GM18907 (cell line): ENCODE measurements at regions not wholly inside any gene's neighbourhood (a gene's known extent, or its start where the extent isn't known, plus 50 kb on each side); places are given as distances from the start of the nearest gene placed in this dataset.
A peak's percentile ranks its signal among the peaks of the same experiment; 100 is the strongest.
"Not testable (repeated sequence)": the region's sequence is repeated elsewhere in the genome, so short reads cannot be mapped to it uniquely, and the experiment has no call there.

Experiments used
- ATAC-seq: cut with Tn5 transposase; IDR thresholded peaks from one replicate; pipeline ENCODE4 v1.9.1; 2021; ENCODE audit warnings: mild to moderate bottlenecking, moderate library complexity; ENCODE audit not compliant: unreplicated experiment

DNA sequence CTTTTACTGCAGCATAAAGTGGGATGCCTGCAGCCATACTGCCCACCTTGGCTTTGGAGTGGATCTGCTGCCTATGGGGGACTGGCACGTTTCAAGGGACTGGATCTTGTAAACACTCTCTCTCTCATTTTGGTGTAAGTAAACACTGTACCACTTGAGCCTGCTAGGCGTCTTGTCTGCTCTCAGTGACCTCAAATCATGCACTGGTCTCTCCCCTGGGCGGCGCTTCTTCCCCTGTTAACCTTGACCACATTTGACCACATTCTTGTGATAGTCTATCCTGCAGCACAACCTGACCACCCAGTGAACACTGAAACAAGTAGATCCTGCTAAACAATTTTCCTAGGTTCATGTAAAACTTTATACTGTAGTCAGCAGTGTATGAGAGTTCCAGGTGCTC, 82.6 kb upstream of the HNMT start:
- ATAC-seq: no peak

DNA sequence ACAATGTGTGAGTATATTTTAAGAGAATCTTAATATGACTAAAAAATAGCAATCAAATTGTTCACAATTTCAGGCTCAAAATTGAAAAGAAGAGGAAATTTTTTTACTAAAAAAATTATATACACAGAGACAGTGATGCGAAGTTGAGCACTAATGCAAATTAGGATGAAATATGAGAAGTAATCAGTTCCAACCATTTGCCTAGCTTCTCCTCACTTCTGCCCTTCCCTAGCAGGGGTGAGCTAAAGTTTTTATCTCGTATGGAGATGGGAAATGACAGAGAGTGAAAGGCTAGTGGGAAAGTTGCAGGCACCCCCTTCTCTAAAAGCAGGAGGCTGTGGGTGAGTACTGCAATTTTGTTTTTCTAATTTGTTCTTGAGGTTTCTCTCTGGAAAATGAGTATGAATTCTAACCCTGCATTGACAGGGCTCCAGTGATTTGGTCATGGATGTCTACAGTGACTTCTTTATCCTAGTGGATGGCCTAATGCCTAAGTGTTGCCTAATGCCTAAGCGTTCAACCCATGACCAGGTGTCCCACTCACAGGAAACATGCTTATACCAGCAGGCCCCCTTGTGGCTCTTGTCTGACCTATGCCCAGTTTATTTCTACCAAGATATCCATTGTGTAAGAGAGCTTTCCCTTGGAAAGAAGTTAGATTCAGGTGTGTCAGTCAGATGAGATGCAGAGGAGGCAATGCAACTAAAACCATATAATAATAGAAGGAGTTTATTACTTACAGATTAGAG, 78.0 kb upstream of the HNMT start:
- no peak for ATAC-seq

DNA sequence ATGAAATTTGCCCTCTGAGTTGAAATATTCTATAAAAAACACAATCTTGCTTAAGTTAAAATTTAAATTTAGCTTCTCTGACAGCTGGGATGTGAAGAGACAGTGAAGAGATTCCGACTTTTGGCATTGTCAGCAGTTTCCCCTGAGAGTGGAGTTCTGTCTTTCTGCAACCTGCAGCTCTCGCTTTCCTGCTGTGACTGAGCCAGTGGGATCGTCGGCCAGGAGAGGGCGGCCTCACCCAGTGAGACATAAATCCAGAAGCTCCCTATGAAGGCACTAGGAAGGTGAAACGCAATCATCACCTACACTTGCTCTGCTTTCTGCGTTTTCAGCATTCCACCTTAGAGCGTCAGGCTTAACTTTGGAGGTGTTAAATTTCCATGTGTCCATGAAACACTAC, 75.4 kb upstream of the HNMT start:
- no peak for ATAC-seq

DNA sequence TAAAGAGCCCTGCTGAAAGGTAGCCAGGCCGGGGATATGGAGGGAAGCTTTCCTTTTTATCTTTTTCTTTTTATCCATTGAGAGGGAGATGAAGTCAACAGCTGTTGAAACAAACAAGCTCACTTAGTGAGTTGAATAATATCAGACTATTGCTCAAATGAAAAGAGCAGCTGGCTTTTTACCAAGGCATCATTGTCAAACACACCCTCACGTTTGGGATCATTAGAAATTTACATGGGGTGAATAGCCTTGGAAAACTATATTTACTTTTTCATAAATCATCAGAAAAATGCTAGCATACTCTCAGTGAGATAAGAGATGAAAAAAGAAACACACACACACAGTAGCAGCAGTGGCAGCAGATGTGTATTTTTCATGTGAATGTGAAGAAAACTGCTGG, 71.5 kb upstream of the HNMT start:
- no peak for ATAC-seq

DNA sequence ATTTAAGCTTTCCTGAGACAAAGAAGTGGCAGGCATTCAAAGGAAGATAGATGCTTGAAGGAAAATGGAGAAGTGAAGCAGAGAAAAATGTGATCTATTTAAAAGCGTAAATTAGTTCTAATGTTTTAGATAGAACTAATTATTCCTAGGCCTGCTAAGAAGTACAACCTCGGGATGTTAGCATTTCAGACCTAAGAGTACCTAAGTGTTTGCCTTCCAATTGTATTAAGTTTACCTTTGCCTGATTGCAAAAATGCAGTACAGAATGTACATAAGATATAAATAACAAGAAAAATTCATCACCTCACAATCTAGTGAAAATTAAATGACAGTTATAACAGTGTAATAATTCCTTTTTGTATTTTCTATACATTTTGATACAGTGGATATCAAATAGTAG, 71.1 kb upstream of the HNMT start:
- ATAC-seq: no peak

DNA sequence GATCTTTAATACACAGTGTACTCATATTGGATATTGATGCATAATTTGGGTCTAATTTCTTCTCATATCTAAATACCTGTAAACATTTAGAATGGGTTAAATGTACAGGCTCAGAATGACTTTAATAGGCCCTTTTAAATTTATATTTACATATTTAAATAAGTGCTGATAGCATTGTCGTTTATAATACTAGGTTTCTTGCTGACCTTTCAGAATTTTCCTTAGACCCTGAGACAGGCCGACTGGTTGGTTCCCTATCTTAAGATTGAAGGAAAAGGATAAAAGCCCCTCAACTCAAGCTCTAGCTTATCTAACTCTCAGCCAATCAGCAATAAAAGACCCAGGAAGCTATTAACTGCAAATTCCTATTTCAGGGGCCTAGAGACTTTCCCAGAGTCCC, 67.8 kb upstream of the HNMT start:
- no peak for ATAC-seq

DNA sequence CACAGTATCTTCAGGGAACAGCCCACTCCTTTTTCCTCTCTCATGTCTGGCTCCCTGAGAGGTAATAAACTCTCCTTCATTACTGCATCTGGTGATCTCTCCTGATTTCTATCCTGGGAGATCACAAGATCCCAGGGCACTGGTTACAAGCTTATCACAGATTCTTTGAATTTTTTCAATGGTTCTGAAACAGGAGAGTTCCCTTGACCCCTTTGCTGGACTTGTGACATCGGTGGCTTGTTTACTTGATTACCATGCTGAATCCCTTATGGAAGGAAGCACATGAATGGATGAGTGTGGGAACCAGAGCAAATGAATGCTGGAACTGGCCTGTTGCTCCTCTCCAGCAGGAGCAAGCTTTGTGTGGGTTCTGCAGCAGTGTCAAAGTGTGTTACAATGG, 67.2 kb upstream of the HNMT start:
- no peak for ATAC-seq

DNA sequence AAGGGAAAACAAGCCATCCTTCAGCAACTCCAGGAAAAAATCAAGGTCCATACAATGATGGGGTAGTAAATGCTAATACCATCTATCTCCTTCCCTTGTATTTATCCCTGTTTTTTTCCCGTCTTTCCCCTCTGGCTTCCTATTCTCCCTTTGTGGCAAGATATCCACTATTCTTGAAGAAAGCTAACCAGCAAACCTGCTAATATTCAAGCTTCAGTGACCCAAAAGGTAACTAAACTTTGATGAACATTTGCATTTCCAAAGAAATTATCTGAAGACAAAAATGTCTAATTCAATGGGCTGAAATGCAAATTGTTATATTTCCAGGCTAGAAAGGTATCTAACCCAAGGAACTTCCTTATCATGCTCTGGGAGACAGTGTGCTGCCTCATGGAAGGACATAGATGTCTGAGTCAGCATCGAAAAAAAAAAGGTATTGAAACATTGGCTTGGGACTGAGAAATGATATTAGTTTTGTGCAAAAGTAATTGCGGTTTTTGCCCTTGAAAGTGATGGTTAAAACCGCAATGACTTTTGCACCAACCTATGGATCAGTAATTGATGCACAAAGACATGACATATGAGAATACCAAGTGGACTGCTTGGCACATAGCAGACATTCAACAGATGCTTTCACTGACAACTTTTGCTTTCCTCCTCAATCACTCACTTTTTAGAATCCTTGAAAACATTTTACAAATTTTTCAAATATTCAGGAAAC, 63.7 kb upstream of the HNMT start:
- ATAC-seq: no peak

DNA sequence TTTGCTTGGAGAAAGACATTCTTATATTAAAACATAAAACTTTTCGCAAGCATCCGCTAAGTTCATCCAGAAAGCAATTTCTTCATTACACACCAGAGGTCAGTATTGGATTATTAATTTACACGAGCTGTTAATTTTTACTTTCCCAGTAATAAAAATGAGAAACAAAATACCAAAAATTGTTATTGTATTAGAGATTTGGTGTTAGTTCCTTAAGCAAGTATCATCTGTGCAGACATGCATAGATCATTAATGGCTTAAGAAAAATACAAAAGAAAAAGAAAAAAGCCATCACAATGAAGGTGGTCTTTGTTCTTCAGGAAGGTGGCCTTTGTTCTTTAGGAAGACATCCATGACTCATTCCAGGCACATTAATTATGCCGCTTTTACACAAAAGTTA, 53.6 kb upstream of the HNMT start:
- ATAC-seq: no peak

DNA sequence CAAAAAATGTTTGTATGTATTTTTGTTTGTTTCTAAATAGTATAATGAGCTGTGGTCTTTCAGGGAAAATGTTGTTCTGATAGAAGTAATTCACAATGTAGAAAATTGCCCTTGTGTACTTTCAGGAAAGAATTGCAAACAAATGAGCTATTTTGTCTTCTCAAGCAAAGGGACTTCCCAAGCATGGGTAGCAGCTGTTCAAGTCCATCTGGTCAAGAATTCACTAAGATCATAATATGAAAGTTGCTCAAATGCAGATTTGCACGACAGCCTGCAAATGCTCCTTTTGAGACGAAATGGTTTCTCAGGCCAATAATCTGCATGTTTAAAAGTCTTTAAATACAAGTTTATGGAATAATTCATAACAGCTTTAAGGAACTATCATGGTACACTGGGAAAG, 51.9 kb upstream of the HNMT start:
- ATAC-seq: peak; percentile 49

DNA sequence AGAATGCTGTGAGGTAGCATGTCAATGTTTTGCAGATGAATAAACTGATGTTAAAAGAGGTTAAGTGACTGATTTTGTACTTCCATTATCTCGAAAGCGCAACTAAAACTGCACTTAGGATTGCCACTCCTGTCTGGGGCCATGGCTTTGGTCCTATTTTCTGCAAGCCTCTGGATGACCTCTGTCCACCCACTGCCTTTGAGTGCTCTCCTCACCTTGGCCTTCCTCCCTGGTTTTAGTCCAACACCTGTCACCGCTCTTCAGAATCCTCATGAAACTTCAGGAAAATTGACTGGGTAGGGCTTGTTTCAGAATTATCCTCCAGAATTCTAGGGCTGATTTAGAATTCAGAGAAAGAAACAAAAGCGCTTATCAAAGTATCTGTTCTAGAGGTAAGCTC, 51.1 kb upstream of the HNMT start:
- ATAC-seq: no peak

DNA sequence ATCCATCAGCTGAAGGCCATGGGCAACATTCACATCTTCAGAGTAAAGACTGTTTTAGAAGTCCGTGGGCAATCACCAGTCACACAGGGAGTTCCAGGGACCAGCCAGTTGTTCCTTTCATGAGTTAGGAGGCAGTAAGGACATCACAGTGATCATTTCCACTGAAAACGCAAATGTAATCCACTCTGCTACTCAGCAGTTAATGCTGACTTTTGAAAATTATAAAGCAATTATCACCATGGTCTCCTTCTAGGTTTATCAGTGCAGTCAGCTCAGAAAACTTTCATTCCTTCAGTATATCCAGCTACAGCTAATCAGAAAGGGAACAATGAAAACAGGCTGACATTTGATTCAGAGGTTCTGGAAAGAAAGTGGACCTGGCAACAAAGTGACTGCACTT, 50.6 kb upstream of the HNMT start:
- ATAC-seq: not testable (repeated sequence)
